ENCODE measurements at regions not wholly inside any gene's neighbourhood (a gene's known extent, or its start where the extent isn't known, plus 50 kb on each side); places are given as distances from the start of the nearest gene placed in this dataset.

GRCh38 chr13:59584101-59584500 is 579.6 kb downstream of the DIAPH3 start:
- H3K79me2 ChIP-seq (ENCODE audit: low read length): no peaks in the 10 kb centered on the region
- no peaks in the 10 kb centered on the region for H3K4me1 ChIP-seq (ENCODE audit: low read length)
- no peaks in the 10 kb centered on the region for H3F3A ChIP-seq (ENCODE audit: insufficient read depth, low read length)
- H3K9me2 ChIP-seq (replicated peaks; ENCODE audit: insufficient read depth, low read length): no peaks in the 10 kb centered on the region
- H3K9me3 ChIP-seq (replicated peaks; ENCODE audit: insufficient read depth, low read length): no peaks in the 10 kb centered on the region
- H2AFZ ChIP-seq (ENCODE audit: low read length): no peak overlapping the region
- H3K27ac ChIP-seq (ENCODE audit: low read length): no peak overlapping the region
- no peak overlapping the region for H3K9ac ChIP-seq (ENCODE audit: low read length)
- no peak overlapping the region for H3K4me3 ChIP-seq (ENCODE audit: low read length)
- no peaks in the 10 kb centered on the region for H3K36me3 ChIP-seq (replicated peaks; ENCODE audit: insufficient read depth, low read length)
- no peaks in the 10 kb centered on the region for H4K20me1 ChIP-seq (ENCODE audit: insufficient read depth, low read length)
- TF ChIP-seq EZH2 (optimal IDR thresholded peaks at IDR 0.05; ENCODE audit: low read depth, low read length): no peak
- TF ChIP-seq EZH2phosphoT487 (IDR thresholded peaks at IDR 0.05; ENCODE audit: low read length): no peak
- TF ChIP-seq CTCF (IDR thresholded peaks at IDR 0.05; ENCODE audit: low read length): no peak
- no peak for DNase-seq
- no peaks in the 10 kb centered on the region for H3K27me3 ChIP-seq (replicated peaks; ENCODE audit: insufficient read depth, low read length)
- no peak overlapping the region for H3K4me2 ChIP-seq (ENCODE audit: low read depth, low read length)

GRCh38 chr13:59584761-59585670 is 578.7 kb downstream of the DIAPH3 start:
- Histone ChIP-seq H4K20me1 (ENCODE audit: insufficient read depth, low read length) (no peaks in the 10 kb centered on the region), H2AFZ (ENCODE audit: low read length) (no peak overlapping the region), H3K27ac (ENCODE audit: low read length) (no peak overlapping the region), H3K4me1 (ENCODE audit: low read length) (no peaks in the 10 kb centered on the region), H3K27me3 (replicated peaks; ENCODE audit: insufficient read depth, low read length) (no peaks in the 10 kb centered on the region), H3K9me3 (replicated peaks; ENCODE audit: insufficient read depth, low read length) (no peaks in the 10 kb centered on the region), H3K4me2 (ENCODE audit: low read depth, low read length) (no peak overlapping the region), H3K9me2 (replicated peaks; ENCODE audit: insufficient read depth, low read length) (no peaks in the 10 kb centered on the region), H3K4me3 (ENCODE audit: low read length) (no peak overlapping the region), H3F3A (ENCODE audit: insufficient read depth, low read length) (no peaks in the 10 kb centered on the region), H3K79me2 (ENCODE audit: low read length) (no peaks in the 10 kb centered on the region), H3K36me3 (replicated peaks; ENCODE audit: insufficient read depth, low read length) (no peaks in the 10 kb centered on the region), H3K9ac (ENCODE audit: low read length) (no peak overlapping the region)
- DNase-seq: no peak
- TF ChIP-seq CTCF (IDR thresholded peaks at IDR 0.05; ENCODE audit: low read length) (no peak), EZH2phosphoT487 (IDR thresholded peaks at IDR 0.05; ENCODE audit: low read length) (no peak), EZH2 (optimal IDR thresholded peaks at IDR 0.05; ENCODE audit: low read depth, low read length) (no peak)

GRCh38 chr13:59587030-59587429 is 576.7 kb downstream of the DIAPH3 start:
- Histone ChIP-seq H3K9me3 (replicated peaks; ENCODE audit: insufficient read depth, low read length) (no peaks in the 10 kb centered on the region), H2AFZ (ENCODE audit: low read length) (no peak overlapping the region), H3K9me2 (replicated peaks; ENCODE audit: insufficient read depth, low read length) (no peaks in the 10 kb centered on the region), H3K4me3 (ENCODE audit: low read length) (no peak overlapping the region), H3K9ac (ENCODE audit: low read length) (no peak overlapping the region), H3K4me1 (ENCODE audit: low read length) (no peaks in the 10 kb centered on the region), H3K36me3 (replicated peaks; ENCODE audit: insufficient read depth, low read length) (no peaks in the 10 kb centered on the region), H4K20me1 (ENCODE audit: insufficient read depth, low read length) (no peaks in the 10 kb centered on the region), H3K27me3 (replicated peaks; ENCODE audit: insufficient read depth, low read length) (no peaks in the 10 kb centered on the region), H3K27ac (ENCODE audit: low read length) (no peak overlapping the region), H3K79me2 (ENCODE audit: low read length) (no peaks in the 10 kb centered on the region), H3F3A (ENCODE audit: insufficient read depth, low read length) (no peaks in the 10 kb centered on the region), H3K4me2 (ENCODE audit: low read depth, low read length) (no peak overlapping the region)
- no peak for DNase-seq
- TF ChIP-seq EZH2 (optimal IDR thresholded peaks at IDR 0.05; ENCODE audit: low read depth, low read length) (no peak), EZH2phosphoT487 (IDR thresholded peaks at IDR 0.05; ENCODE audit: low read length) (no peak), CTCF (IDR thresholded peaks at IDR 0.05; ENCODE audit: low read length) (no peak)
